Heart left ventricle (tissue), 16 donors: ENCODE measurements at regions not wholly inside any gene's neighbourhood (a gene's known extent, or its start where the extent isn't known, plus 50 kb on each side); places are given as distances from the start of the nearest gene placed in this dataset.
"Not testable (repeated sequence)": the region's sequence is repeated elsewhere in the genome, so short reads cannot be mapped to it uniquely, and the experiment has no call there.

ENCODE experiments used
- ATAC-seq, 4 donors: fragments of 200-7000 bp; cut with Tn5 transposase; one replicate each; pipeline ENCODE4 v1.9.1; 2020 to 2022; ENCODE audit warnings: moderate library complexity in 4 of 4, mild to moderate bottlenecking in 3 of 4, moderate number of reproducible peaks in 1 of 4
- DNase-seq, 5 donors: peaks; one replicate each; pipeline ENCODE4 v3.0.0-alpha.2; 2020
- H3K27ac ChIP-seq, 12 donors: fragments of 200-600 bp; sonication (generic) in 4 of 12; one replicate each; pipeline versions ENCODE4 v1.5.0 to v1.8.0; 2016 to 2022; ENCODE audit warnings: mild to moderate bottlenecking in 2 of 12
- H3K27me3 ChIP-seq, 9 donors: fragments of 200-600 bp; sonication (generic) in 2 of 9; one replicate each; pipeline versions ENCODE4 v1.5.1 to v1.8.0; 2016 to 2022; ENCODE audit warnings: mild to moderate bottlenecking in 3 of 9
- H3K36me3 ChIP-seq, 9 donors: fragments of 200-600 bp; sonication (generic) in 2 of 9; one replicate each; pipeline versions ENCODE4 v1.5.0 to v1.8.0; 2018 to 2022; ENCODE audit warnings: mild to moderate bottlenecking in 2 of 9
- H3K4me1 ChIP-seq, 12 donors: fragments of 200-600 bp; sonication (generic) in 4 of 12; one replicate each; pipeline versions ENCODE4 v1.5.0 to v1.8.0; 2016 to 2022; ENCODE audit warnings: mild to moderate bottlenecking in 3 of 12
- H3K4me3 ChIP-seq, 12 donors: fragments of 200-600 bp; sonication (generic) in 4 of 12; one replicate each; pipeline versions ENCODE4 v1.5.0 to v1.8.0; 2017 to 2022; ENCODE audit warnings: mild to moderate bottlenecking in 9 of 12, moderate library complexity in 4 of 12
- H3K9me3 ChIP-seq, 12 donors: fragments of 200-600 bp; sonication (generic) in 4 of 12; one replicate each; pipeline versions ENCODE4 v1.5.0 to v1.8.0; 2016 to 2022; ENCODE audit warnings: mild to moderate bottlenecking in 1 of 12
- POLR2A ChIP-seq, 2 donors: fragments of 450-650 bp; IDR thresholded peaks; one replicate each; pipeline ENCODE4 v1.6.1; 2017; ENCODE audit warnings: antibody characterized with exemption in 2 of 2, mild to moderate bottlenecking in 2 of 2, moderate library complexity in 2 of 2
- WGBS, 4 donors: extraction: QIAGEN DNeasy Blood & Tissue Kit in 2 of 4; methylation state at CpG; one replicate each; pipeline versions ENCODE4 v1.1.5 to v1.1.7; 2013 to 2018; 5-methylcytosine and 5-hydroxymethylcytosine counted together
- intact Hi-C, 10 donors: fragments of 100-400 bp; cut with DNase I; formaldehyde crosslinking; loops; one replicate each; pipeline versions ENCODE4 v1.11.1 to v1.14.2; 2022
- TF ChIP-seq, protein P1 (sequence below), 12 donors: fragments of 200-600 bp; sonication (generic) in 4 of 12; IDR thresholded peaks; one replicate each; pipeline versions ENCODE4 v1.5.0 to v1.8.0; 2018 to 2022; ENCODE audit warnings: antibody characterized with exemption in 12 of 12, mild to moderate bottlenecking in 5 of 12
- donor health status: ischemic (EF 13 %, LVEDD 7.1; RV severe dilation, severe dysfunction).
- donor health status: healthy with polysubstance abuse.
- donor health status: DM: no; HTN: yes; CAD: no.
- donor health status: DM: no; HTN: no; CAD: no.
- donor health status: ischemic (EF 25% LVEDD 6.9; RV normal size, moderate dysfunction).
- donor health status: ischemic (EF 25% LVEDD 5.7; RV mildly dilated, moderate dysfunction).
- donor health status: healthy.
- donor health status: DM: yes; HTN: yes; CAD: no.
- donor health status: ischemic (EF 35%, LVEDD 5.7; RV mildly dilated, moderate dysfunction).
- donor health status: nonischemic (EF 11% LVEDD 7.7; RV severe dilation, severe dysfunction).
- donor health status: DM: yes; HTN: yes; CAD: no.
- donor health status: PGD.
- donor health status: ischemic (EF 29% LVEDD 5.4; RV normal size, mild dysfunction).
- donor health status: nonischemic (EF 23%, LVEDD 6.1; RV moderate dilation, normal function).

DNA sequence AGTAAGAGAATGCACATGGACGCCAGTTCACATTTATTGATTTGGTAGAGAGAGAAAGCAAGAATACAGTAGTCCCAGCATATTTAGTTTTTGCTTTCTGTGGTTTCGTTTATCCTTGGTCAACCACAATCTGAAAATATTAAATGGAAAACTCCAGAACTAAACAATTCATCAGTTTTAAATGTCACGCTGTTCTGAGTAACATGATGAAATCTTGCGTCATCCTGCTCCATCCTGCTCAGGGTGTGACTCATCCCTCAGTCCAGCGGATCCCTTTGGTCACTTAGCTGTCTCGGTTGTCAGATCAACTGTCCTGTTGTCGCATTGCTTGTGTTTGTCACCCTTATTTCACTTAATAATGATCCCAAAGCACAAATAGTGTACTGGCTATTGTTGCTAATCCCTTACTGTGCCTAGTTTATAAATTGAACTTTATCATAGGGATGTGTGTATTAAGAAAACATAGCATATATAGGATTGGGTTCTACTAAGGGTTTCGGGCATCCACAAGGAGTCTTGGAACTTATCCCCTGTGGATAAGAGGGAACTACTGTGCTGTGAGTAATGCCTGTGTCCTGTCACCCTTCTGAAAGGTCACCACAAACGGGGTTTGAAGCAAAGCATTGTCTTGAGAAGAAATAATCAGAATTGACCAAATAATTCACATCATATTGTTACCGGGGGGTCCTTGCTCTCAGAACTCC lies 73.6 kb downstream of the OTUD1 start:
- intact Hi-C loops: loop anchor here in 1 of 10 donors (10.0 kb wide), 1 partner anchor 682 kb away; no protein-coding TSS in a partner anchor
- H3K27me3 ChIP-seq: no peaks in the 10 kb centered on the region
- WGBS, 4 donors: 82 to 85% (median 84%) methylated on average over 10 of the region's 10 CpGs
- H3K36me3 ChIP-seq: no peaks in the 10 kb centered on the region
- TF ChIP-seq, protein P1, sequence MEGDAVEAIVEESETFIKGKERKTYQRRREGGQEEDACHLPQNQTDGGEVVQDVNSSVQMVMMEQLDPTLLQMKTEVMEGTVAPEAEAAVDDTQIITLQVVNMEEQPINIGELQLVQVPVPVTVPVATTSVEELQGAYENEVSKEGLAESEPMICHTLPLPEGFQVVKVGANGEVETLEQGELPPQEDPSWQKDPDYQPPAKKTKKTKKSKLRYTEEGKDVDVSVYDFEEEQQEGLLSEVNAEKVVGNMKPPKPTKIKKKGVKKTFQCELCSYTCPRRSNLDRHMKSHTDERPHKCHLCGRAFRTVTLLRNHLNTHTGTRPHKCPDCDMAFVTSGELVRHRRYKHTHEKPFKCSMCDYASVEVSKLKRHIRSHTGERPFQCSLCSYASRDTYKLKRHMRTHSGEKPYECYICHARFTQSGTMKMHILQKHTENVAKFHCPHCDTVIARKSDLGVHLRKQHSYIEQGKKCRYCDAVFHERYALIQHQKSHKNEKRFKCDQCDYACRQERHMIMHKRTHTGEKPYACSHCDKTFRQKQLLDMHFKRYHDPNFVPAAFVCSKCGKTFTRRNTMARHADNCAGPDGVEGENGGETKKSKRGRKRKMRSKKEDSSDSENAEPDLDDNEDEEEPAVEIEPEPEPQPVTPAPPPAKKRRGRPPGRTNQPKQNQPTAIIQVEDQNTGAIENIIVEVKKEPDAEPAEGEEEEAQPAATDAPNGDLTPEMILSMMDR (IDR thresholded peaks at IDR 0.05): no peak
- no peak for TF ChIP-seq POLR2A (IDR thresholded peaks at IDR 0.05)
- DNase-seq (no peak), ATAC-seq (no peak)
- peaks cover 0 to 2% (median 0%) of the 10 kb centered on the region in 12 donors for H3K9me3 ChIP-seq
- H3K27ac ChIP-seq: no peak overlapping the region
- no peak overlapping the region for H3K4me3 ChIP-seq
- no peaks in the 10 kb centered on the region for H3K4me1 ChIP-seq

DNA sequence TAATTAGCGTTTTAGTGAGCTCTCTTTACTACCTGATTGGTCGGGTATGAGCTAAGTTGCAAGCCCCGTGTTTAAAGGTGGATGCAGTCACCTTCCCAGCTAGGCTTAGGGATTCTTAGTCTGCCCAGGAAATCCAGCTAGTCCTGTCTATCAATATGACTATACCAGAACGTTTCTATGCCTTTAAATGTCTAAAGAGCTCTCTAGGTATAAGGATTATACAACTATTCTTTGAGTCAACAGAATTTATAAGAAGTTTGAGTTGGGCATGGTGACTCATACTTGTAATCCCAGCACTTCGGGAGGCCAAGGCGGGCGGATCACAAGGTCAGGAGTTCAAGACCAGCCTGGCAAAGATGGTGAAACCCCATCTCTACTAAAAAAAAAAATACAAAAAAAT lies 74.7 kb downstream of the OTUD1 start:
- not testable (repeated sequence) for H3K36me3 ChIP-seq, DNase-seq, H3K4me3 ChIP-seq, H3K27me3 ChIP-seq, H3K9me3 ChIP-seq, ATAC-seq, H3K4me1 ChIP-seq, H3K27ac ChIP-seq
- 79 to 82% (median 81%) methylated on average over 7 of the region's 7 CpGs for WGBS, 4 donors
- intact Hi-C loops: loop anchor here in 1 of 10 donors (10.0 kb wide), 1 partner anchor 681 kb away; no protein-coding TSS in a partner anchor

DNA sequence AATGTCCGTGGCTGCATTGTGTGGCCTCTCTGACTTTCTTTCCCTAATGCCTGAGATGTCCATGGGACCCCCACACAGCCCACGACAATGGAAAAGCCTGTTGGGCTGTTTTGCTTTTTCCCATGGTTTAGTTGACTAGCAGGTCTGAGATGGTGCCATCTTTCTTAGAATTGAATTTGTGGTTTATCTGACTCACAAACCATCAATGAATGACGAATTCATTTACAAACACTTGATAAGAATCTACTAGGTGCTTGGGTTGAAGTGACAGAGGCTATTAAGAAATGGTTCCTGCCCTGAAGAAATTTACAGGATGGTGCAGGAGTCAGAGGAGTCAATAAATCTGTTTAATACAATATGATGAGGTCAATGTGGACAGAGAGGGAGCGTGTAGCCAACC lies 75.4 kb downstream of the OTUD1 start:
- H3K4me1 ChIP-seq: no peaks in the 10 kb centered on the region
- 69 to 74% (median 73%) methylated on average over 4 of the region's 4 CpGs for WGBS, 4 donors
- no peak overlapping the region for H3K27ac ChIP-seq
- no peak overlapping the region for H3K4me3 ChIP-seq
- H3K36me3 ChIP-seq: no peaks in the 10 kb centered on the region
- H3K27me3 ChIP-seq: no peaks in the 10 kb centered on the region
- DNase-seq (no peak), ATAC-seq (no peak)
- intact Hi-C loops: loop anchor here in 1 of 10 donors (10.0 kb wide), 1 partner anchor 680 kb away; no protein-coding TSS in a partner anchor
- peaks cover 0 to 2% (median 0%) of the 10 kb centered on the region in 12 donors for H3K9me3 ChIP-seq
- TF ChIP-seq, protein P1 (IDR thresholded peaks at IDR 0.05): no peak
- TF ChIP-seq POLR2A (IDR thresholded peaks at IDR 0.05): no peak

DNA sequence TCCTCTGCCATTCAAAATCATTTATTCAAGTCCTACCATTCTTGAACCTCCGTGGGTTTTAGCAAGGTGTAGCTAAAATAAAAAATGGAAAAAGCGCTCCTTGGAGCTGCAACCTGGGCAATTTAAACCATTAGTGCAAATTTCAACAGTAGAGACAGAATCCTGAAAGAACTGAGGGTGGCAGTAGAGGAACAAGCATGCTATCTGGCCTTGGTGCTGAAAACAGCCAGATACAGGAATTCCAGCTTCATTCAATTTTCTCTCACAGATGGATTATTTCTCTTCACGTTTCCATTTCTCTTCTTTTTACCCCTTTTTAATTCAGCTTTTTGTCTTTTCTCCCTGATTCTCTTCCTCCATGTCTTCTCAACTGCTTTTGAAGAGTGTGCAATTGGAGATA lies 77.7 kb downstream of the OTUD1 start:
- intact Hi-C loops: loop anchor here in 1 of 10 donors (10.0 kb wide), 1 partner anchor 678 kb away; no protein-coding TSS in a partner anchor
- no peak overlapping the region for H3K27ac ChIP-seq
- H3K27me3 ChIP-seq: peaks cover 0 to 3% (median 0%) of the 10 kb centered on the region in 9 donors
- ATAC-seq: no peak
- H3K36me3 ChIP-seq: no peaks in the 10 kb centered on the region
- no peak for DNase-seq
- 20 to 29% (median 23%) methylated on average over 3 of the region's 3 CpGs for WGBS, 4 donors
- no peaks in the 10 kb centered on the region for H3K4me1 ChIP-seq
- no peak overlapping the region for H3K4me3 ChIP-seq
- H3K9me3 ChIP-seq: peaks cover 0 to 2% (median 0%) of the 10 kb centered on the region in 12 donors
- TF ChIP-seq, protein P1 (IDR thresholded peaks at IDR 0.05): peak in 8 of 12 donors; percentile 20 to 52 (median 41)
- no peak for TF ChIP-seq POLR2A (IDR thresholded peaks at IDR 0.05)
